Endothelial cell of umbilical vein (primary cell): ENCODE measurements at regions not wholly inside any gene's neighbourhood (a gene's known extent, or its start where the extent isn't known, plus 50 kb on each side); places are given as distances from the start of the nearest gene placed in this dataset.
"Not testable (repeated sequence)": the region's sequence is repeated elsewhere in the genome, so short reads cannot be mapped to it uniquely, and the experiment has no call there.

Experiments used
- JUN ChIP-seq: IDR thresholded peaks from 2 replicates; pipeline ENCODE4 v1.6.1; 2011; ENCODE audit warnings: borderline replicate concordance, low read depth; ENCODE audit not compliant: insufficient read length, insufficient read depth
- MYC ChIP-seq: IDR thresholded peaks from one replicate; pipeline ENCODE4 v1.6.1; 2011; ENCODE audit warnings: mild to moderate bottlenecking, low read depth, low read length
- POLR2A ChIP-seq: IDR thresholded peaks from 2 replicates; pipeline ENCODE4 v1.6.1; 2012; ENCODE audit warnings: low read depth, mild to moderate bottlenecking, control low read depth, low read length
- TF ChIP-seq, protein P1 (sequence below), 2 donors: IDR thresholded peaks; 1 replicate in 1 of 2; 2 replicates in 1 of 2; pipeline ENCODE4 v1.5.1; 2011; ENCODE audit warnings: low read length in 2 of 2, mild to moderate bottlenecking in 2 of 2, moderate library complexity in 2 of 2, control low read depth in 1 of 2, inconsistent platforms in 1 of 2, low read depth in 1 of 2; ENCODE audit not compliant: insufficient read depth in 1 of 2; ENCODE audit errors: extremely low read depth in 1 of 2

DNA sequence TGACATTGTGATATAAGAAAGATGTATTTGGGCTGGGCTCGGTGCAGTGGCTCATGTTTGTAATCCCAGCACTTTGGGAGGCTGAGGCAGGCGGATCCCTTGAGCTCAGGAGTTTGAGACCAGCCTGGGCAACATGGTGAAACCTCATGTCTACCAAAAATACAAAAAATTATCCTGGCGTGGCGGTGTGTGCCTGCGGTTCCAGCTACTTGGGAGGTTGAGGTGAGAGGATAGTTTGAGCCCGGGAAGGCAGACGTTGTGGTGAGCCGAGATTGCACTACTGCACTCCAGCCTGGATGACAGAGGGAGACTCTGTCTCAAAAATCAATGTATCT, 201.9 kb downstream of the SEC14L1 start:
- not testable (repeated sequence) for TF ChIP-seq JUN, POLR2A, MYC
- TF ChIP-seq, protein P1, sequence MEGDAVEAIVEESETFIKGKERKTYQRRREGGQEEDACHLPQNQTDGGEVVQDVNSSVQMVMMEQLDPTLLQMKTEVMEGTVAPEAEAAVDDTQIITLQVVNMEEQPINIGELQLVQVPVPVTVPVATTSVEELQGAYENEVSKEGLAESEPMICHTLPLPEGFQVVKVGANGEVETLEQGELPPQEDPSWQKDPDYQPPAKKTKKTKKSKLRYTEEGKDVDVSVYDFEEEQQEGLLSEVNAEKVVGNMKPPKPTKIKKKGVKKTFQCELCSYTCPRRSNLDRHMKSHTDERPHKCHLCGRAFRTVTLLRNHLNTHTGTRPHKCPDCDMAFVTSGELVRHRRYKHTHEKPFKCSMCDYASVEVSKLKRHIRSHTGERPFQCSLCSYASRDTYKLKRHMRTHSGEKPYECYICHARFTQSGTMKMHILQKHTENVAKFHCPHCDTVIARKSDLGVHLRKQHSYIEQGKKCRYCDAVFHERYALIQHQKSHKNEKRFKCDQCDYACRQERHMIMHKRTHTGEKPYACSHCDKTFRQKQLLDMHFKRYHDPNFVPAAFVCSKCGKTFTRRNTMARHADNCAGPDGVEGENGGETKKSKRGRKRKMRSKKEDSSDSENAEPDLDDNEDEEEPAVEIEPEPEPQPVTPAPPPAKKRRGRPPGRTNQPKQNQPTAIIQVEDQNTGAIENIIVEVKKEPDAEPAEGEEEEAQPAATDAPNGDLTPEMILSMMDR (IDR thresholded peaks at IDR 0.05; ENCODE audit: extremely low read depth in 1 of 2, insufficient read depth in 1 of 2, low read depth in 1 of 2, low read length in 2 of 2) = not testable (repeated sequence)
